Suprapubic skin (tissue), 4 donors: ENCODE measurements at regions not wholly inside any gene's neighbourhood (a gene's known extent, or its start where the extent isn't known, plus 50 kb on each side); places are given as distances from the start of the nearest gene placed in this dataset.

ENCODE experiments used
- POLR2A ChIP-seq, 2 donors: fragments of 450-650 bp; IDR thresholded peaks; one replicate each; pipeline ENCODE4 v1.6.1; 2017; ENCODE audit warnings: antibody characterized with exemption in 2 of 2, mild to moderate bottlenecking in 2 of 2, moderate library complexity in 2 of 2
- POLR2AphosphoS5 ChIP-seq, 3 donors: sonication (generic); formaldehyde crosslinking; IDR thresholded peaks; one replicate each; pipeline ENCODE4 v1.6.1; 2017; ENCODE audit warnings: antibody characterized with exemption in 3 of 3
- TF ChIP-seq, protein P1 (sequence below), 2 donors: fragments of 200-600 bp in 1 of 2; fragments of 450-650 bp in 1 of 2; sonication (generic) in 1 of 2; IDR thresholded peaks; one replicate each; pipeline ENCODE4 v1.5.1; 2016 to 2019; ENCODE audit warnings: antibody characterized with exemption in 2 of 2, mild to moderate bottlenecking in 1 of 2, moderate library complexity in 1 of 2

DNA sequence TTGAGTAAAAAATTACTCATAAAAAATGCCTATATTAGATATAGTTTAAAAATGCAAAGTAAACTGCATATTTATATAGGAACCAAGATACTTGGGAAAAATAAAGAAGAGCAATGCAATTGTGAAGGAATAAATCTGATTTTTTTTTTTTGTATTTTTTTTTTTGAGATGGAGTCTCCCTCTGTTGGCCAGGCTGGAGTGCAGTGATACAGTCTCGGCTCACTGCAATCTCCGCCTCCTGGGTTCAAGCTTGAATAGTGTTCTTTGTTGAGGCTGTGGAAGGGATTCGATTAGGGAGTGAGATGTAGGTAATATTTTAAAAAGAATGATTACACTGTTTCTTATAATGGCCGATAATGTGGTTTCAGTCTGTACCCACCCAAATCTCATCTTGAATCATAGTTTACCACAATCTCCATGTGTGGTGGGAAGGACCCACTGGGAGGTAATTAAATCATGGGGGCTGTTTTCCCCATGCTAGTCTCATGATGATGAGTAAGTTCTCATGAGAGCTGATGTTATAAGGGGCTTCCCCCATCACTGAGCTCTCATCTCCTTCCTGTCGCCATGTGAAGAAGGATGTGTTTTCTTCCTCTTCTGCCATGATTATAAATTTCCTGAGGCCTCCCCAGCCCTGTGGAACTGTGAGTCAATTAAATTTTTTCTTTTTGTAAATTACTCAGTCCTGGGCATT lies 1765.9 kb downstream of the PLA2G4A start:
- TF ChIP-seq, protein P1, sequence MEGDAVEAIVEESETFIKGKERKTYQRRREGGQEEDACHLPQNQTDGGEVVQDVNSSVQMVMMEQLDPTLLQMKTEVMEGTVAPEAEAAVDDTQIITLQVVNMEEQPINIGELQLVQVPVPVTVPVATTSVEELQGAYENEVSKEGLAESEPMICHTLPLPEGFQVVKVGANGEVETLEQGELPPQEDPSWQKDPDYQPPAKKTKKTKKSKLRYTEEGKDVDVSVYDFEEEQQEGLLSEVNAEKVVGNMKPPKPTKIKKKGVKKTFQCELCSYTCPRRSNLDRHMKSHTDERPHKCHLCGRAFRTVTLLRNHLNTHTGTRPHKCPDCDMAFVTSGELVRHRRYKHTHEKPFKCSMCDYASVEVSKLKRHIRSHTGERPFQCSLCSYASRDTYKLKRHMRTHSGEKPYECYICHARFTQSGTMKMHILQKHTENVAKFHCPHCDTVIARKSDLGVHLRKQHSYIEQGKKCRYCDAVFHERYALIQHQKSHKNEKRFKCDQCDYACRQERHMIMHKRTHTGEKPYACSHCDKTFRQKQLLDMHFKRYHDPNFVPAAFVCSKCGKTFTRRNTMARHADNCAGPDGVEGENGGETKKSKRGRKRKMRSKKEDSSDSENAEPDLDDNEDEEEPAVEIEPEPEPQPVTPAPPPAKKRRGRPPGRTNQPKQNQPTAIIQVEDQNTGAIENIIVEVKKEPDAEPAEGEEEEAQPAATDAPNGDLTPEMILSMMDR (IDR thresholded peaks at IDR 0.05), result no peak
- TF ChIP-seq POLR2A (IDR thresholded peaks at IDR 0.05) (no peak), POLR2AphosphoS5 (IDR thresholded peaks at IDR 0.05) (no peak)
